GM18951 (cell line): ENCODE measurements at regions not wholly inside any gene's neighbourhood (a gene's known extent, or its start where the extent isn't known, plus 50 kb on each side); places are given as distances from the start of the nearest gene placed in this dataset.
"Not testable (repeated sequence)": the region's sequence is repeated elsewhere in the genome, so short reads cannot be mapped to it uniquely, and the experiment has no call there.

ENCODE experiments used
- POLR2A ChIP-seq: IDR thresholded peaks from 4 replicates; pipeline ENCODE4 v1.6.1; 2011; ENCODE audit warnings: mild to moderate bottlenecking; ENCODE audit not compliant: insufficient read length, insufficient read depth; ENCODE audit errors: extremely low read depth
- in situ Hi-C: fragments of 300-500 bp; cut with MboI; formaldehyde crosslinking; loops from one replicate; pipeline ENCODE4 v1.12.0; 2022; ENCODE audit warnings: low sequenced_read_pairs, mixed read lengths, inconsistent platforms; ENCODE audit not compliant: unreplicated experiment

DNA sequence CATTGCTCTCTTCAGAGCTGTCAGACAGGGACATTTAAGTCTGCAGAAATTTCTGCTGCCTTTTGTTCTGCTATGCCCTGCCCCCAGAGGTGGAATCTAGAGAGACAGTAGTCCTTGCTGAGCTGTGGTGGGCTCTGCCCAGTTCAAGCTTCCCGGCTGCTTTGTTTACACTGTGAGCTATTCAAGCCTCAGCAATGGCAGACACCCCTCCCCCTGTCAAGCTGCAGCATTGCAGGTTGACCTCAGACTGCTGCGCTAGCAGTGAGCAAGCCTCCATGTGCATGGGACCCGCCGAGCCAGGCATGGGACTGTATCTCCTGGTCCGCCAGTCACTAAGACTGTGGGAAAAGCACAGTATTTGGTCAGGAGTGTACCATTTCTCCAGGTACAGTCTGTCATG, 53.6 kb upstream of the MAPK10 start:
- in situ Hi-C loops: not testable (repeated sequence)

DNA sequence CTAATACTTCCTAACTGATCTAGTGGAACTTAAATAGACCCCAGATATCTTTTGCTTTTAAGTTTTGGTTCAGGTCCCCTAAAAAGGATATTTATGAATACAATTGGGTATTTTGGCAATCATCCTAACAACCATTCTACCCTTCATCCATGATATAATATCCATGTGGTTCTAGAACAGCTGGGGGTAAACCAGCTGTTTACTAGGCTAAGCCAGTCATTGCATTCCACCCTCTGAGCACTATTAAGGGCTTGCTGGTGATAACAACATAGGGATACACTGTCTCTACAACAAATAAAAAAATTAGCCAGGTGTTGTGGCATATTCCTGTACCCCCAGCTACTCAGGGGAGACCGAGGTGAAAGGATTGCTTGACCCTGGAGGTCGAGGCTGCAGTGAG, 54.8 kb upstream of the MAPK10 start:
- TF ChIP-seq POLR2A: no peak

DNA sequence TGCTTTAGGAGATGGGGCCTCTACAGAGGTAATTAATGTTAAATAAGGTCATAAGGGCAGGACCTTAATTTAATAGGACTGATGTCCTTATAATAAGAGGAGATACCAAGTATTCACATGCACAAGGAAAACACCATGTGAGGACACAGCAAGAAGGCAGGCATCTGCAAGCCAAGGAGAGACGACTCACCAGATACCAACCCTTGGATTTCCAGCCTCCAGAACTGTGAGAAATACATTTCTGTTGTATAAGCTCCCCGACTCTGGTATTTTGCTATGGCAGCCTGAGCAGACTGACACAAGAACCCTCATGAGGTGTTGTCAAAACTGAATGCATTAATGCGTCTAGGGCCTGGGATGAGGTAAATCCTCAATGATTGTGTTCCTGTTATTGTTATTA, 56.2 kb upstream of the MAPK10 start:
- in situ Hi-C loops: no loop called here
- no peak for TF ChIP-seq POLR2A

More for the DNA sequence above, 54.8 kb upstream of the MAPK10 start:
- in situ Hi-C loops: no loop called here

DNA sequence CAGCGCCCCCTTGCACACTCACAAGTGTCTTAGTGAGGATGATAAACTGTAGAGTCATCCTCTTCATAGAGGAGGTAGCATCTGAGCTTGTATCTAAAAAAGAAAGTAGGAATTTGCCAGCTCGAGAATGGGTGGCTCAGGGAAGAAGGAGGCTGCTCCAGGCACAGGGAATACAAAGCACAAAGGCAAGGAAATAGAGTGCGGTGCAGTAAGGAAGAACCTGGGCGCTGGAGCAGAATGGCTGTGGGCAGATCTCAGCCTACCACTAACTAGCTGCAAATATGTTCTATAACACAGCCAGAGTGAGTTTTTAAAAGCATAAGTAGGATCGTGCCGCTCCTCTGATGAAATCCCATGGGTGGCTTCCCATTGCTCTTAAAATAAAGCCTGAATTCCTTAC, 61.6 kb upstream of the MAPK10 start:
- in situ Hi-C loops: no loop called here

DNA sequence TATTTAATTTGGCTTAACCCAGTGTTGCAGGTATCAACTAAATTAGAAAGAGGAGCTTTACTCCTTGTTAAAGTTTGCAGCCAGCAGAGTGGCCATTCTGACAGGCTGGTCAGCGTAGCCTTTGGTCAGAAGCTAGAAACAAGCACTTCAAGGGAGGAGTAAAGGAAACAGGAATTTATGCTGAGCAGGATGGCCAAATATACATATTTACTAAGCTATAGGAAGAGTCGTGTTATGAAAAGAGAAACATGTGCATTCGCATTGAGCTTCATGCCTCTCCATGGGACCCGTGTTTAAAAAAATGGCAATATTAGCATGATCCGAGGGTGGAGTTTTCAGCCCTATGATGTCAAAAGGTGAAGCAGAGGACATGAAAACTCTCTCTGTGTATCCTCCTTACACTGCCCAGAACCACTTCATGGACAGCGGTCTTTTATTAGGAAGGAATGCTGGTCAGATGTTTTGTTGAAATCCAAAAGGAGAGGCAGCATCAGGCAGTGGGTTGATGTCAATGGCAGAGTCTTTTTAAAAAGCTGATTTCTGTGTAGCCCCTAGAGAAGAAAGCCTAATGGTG, 71.8 kb upstream of the MAPK10 start:
- in situ Hi-C loops: no loop called here
- TF ChIP-seq POLR2A: no peak

More for the DNA sequence above, 61.6 kb upstream of the MAPK10 start:
- no peak for TF ChIP-seq POLR2A

DNA sequence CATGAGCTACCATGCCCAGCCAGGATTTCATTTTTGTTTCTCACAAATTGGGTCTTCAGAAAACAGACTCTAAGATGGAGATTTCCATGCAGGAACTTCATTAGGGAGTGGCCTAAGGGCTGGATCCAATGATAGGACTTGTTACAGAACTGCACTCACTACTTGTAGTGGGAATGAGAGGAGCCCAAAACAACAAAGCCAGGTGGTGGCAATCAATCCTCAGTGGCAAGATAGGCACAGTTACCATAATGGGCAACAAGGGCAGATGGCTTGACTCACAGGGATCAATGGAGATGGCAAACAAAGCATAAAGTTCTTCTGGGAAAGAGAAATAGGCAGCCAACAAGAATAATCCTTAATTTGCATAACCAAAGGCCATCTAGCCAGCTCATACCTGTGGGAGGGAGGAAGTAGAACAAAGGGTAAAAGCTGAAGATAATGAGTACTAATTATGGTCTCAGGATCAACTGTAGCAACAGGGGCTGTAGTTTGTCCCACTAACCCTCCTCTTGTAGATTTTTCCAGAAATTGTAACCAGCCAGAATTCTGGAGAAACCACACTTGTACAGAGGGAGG, 72.8 kb upstream of the MAPK10 start:
- in situ Hi-C loops: no loop called here
- no peak for TF ChIP-seq POLR2A

DNA sequence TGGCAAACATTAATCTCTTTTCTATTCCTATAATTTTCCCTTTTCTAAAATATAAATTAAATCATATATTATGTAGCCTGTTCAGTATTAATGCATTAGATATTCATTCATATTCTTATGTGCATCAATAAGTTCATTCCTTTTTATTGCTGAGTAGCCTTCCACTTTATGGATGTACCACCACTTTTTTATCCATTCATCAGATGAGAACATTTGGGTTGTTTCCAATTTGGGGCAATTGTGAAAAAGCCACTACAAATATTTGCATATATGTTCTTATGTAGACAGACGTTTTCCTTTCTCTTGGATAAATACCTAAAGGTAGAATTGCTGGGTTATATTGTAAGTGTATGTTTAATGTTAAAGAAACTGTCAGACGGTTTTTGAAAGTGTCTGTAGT, 79.4 kb upstream of the MAPK10 start:
- no peak for TF ChIP-seq POLR2A
- in situ Hi-C loops: no loop called here

DNA sequence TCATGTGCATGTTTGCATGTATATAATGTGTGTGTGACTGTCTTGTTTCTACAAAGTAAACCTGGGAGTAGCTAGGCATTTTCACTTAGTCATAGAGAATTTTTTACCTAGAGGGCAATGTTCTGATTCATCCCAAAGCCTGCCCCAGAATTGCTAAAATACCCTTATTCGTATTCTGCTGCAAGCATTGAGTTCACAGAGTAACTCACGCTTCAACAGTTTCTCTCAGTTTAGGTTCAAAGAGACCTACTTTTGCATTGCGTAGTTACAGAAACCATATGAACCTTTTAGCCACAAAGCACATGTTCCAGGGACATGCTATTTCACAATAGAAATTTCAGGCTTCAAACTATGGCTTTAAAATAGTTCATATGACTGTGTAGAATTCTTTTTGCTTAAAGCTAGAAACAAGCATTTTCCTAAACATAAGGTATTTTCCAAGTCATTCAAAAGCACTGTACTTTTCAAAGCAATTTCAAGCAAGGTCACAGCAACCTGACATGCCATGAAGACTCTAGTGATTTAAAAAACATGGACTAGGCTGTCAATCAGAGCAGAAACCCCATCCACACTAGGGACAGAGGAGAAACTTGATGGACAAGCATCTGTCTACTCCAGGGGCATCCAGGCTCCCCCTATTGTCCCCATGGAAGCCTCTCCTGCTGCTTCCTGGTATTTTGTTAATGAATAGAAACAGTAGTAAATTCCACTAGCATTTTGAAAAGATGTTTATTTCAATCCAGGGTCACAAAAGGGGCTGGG, 81.5 kb upstream of the MAPK10 start:
- TF ChIP-seq POLR2A: no peak
- in situ Hi-C loops: no loop called here

DNA sequence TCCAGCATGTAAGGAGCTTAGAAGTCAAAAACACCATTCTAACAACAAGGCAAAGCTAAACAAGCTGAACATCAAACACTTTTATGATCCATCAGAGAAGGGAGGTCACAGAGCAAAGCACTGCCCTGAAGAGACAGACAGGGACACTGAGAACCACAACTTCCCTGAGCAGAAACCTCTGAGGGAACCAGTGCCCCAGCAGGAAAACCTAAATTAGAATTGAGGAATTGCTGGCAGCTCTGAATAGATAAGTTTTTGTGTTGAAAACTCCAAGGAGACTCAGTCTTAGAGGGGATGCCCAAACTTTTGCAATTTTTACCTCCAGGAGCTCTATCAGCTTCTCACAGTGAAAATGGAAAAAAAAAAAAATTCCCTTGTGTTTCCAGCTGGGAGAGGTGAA, 83.0 kb upstream of the MAPK10 start:
- TF ChIP-seq POLR2A: no peak
- in situ Hi-C loops: no loop called here

DNA sequence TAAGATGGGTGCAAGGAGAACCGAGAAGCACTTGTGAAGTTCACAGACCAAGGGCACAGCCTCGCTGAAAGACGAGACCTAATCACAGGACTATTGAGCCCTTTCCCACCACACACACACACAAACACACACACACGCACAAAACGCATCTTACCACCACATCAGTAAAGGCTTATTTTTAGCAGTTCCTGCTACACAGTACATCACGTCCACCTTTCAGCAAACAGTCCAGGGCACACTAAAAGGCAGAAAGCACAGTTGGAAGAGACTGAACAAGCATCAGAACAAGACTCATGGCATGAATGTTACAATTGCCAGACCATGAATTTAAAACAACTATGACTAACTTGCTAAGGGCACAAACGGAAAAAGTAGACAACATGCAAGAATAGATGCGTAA, 83.6 kb upstream of the MAPK10 start:
- in situ Hi-C loops: no loop called here
- TF ChIP-seq POLR2A: no peak

DNA sequence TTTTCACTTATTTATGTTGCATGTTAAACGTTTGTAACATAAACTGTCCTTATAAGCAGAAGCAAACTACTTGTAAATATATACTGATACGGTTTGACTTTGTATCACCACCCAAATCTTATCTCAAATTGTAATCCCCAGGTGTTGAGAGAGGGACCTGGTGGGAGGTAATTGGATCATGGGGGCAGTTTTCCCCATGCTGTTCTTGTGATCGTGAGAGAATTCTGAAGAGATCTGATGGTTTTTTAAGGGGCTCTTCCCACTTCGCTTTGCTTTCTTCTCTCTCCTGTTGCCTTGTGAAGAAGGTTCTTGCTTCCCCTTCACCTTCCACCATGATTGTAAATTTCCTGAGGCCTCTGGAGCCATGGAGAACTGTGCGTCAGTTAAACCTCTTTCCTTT, 87.1 kb upstream of the MAPK10 start:
- no peak for TF ChIP-seq POLR2A
- in situ Hi-C loops: no loop called here

DNA sequence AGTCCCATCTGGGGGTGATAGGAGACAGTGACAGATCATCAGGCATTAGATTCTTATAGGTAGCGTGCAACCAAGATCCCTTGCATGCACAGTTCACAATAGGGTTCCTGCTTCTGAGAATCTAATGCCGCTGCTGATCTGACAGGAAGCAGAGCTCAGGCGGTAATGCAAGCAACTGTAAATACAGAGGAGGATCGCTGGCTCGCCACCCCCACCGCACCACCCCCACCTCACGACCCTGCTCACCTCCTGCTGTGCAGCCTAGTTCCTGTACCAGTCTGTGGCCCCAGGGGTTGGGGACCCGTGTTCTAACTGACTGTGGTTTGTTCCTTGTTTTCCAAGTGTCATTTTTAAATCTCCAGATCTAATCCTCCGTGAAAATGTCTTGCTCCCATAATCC, 89.0 kb upstream of the MAPK10 start:
- TF ChIP-seq POLR2A: no peak

DNA sequence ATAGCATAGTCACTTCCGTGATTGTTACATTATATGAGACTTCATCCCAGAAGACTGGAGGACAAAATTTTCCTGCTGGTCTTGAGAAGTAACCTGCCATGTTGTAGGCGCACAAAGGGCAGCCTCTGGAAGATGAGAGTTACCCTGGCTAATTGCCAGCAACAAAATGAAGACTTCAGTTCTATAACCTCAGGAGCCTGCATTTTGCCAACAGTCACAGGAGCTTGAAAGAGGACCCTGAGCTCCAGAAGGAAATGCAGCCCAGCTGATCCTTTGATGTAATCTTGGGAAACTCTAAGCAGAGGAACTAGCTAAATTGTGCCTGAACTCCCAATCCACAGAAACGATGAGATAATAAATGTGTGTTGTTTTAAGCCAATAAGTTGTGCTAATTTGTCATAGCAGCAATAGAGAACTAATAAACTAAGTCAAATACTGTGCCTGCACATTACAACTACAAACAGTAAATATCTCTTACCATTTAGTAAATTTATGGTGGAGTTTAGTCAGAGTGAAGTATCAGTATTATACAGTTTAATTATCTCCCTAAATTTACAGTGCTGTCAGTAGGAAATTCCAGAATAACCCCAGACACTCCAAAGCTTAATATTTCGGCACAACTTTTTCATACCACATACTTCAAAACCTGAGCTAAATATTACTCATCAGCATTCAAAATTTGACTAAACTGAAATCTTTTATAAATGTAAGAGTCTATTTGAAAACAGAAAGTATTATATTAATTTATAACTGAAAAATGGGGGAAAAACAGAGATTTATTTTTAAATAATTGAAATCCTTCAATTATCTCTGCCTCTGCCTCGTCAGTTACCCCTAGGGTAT, 90.1 kb upstream of the MAPK10 start:
- in situ Hi-C loops: no loop called here
- no peak for TF ChIP-seq POLR2A

More for the DNA sequence above, 89.0 kb upstream of the MAPK10 start:
- in situ Hi-C loops: no loop called here
